ENCODE measurements at regions not wholly inside any gene's neighbourhood (a gene's known extent, or its start where the extent isn't known, plus 50 kb on each side); places are given as distances from the start of the nearest gene placed in this dataset.

DNA sequence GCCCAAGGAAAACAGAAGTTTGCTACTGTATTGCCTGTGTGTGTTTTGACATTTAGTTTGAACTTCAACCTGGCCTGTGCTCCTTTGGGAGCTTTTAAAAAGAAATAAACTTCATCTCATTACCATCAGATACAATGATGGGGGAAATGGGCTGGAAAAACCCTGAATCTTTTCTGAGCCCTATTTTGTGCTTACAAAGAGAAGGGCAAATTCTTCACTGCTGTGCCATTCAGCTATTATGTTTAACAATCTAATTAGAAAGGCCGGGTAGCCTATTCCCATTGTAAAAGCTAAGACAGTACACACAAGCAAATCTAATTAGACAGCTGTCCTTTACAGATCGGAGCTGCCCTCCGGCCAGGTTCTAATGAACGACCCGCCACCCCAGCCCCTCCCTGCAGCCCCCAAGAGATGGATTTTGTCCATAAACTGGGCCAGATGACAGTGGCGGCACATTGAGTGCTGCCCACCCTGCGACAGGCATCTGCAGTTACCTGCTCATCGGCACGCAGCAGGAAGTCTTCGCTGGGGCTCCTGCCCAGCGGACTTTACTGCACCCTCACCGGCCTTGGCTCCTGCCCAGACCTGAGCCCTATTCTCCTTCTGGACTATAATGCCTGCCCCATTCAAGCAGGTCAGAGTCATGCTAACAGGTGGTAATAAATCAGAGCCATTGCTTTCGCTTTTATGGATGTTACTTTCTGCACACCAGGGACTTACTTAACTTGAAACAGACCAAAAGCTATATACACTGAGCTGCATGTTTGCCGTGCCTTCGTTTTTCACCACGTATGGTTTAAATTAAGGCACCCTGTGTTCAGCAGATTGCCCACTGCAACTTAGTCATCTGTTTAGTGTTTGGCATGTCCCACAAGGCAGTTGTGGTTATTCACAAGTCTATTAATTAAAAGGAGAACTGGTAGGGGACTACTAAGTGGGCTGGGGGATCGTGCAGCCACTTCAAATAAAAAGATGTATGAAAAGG, 549.6 kb downstream of the FGF9 start:
- no peak overlapping the region for H3K14ac ChIP-seq (replicated peaks; ENCODE audit: low read depth, low read length)
- DNase-seq = no peak
- no peaks in the 10 kb centered on the region for H3K36me3 ChIP-seq (ENCODE audit: control insufficient read depth, insufficient read depth, low read length)
- no peak overlapping the region for H3K4ac ChIP-seq (ENCODE audit: low read depth, low read length)
- no peak overlapping the region for H3K27ac ChIP-seq (ENCODE audit: insufficient read depth, low read length)
- H3K18ac ChIP-seq (ENCODE audit: low read depth, low read length) = no peak overlapping the region
- H4K20me1 ChIP-seq (ENCODE audit: insufficient read depth, low read length) = no peaks in the 10 kb centered on the region
- intact Hi-C loops (cut with micrococcal nuclease) (no loop called here), in situ Hi-C loops (cut with MboI; ENCODE audit: low sequenced_read_pairs) (no loop called here), dilution Hi-C loops (cut with HindIII; ENCODE audit: low sequenced_read_pairs, unreplicated experiment) (no loop called here)
- H3K9me3 ChIP-seq (ENCODE audit: control insufficient read depth, insufficient read depth, low read length) = no peaks in the 10 kb centered on the region
- no peak overlapping the region for H4K5ac ChIP-seq (ENCODE audit: low read depth, low read length)
- BruUV-seq (replicated peaks) = no TSS peak
- no peak overlapping the region for H3K56ac ChIP-seq (ENCODE audit: extremely low read depth, insufficient read depth, low read length)
- no peak overlapping the region for H3K23ac ChIP-seq (ENCODE audit: low read depth, low read length)
- no peak for ATAC-seq (ENCODE audit: low read depth)
- no peaks in the 10 kb centered on the region for H3K9me1 ChIP-seq (ENCODE audit: insufficient read depth, low read length)
- H2BK120ac ChIP-seq (ENCODE audit: low read depth, low read length) = no peak overlapping the region
- no peaks in the 10 kb centered on the region for H3K4me1 ChIP-seq (ENCODE audit: control insufficient read depth, insufficient read depth, low read length)
- H2AK9ac ChIP-seq (replicated peaks; ENCODE audit: low read depth, low read length, poor library complexity) = no peak overlapping the region
- no peak overlapping the region for H2BK5ac ChIP-seq (ENCODE audit: low read depth, low read length, poor library complexity, severe bottlenecking)
- TF ChIP-seq RFX5 (IDR thresholded peaks at IDR 0.05; ENCODE audit: low read depth, low read length) = no peak
- no peak for TF ChIP-seq USF2 (IDR thresholded peaks at IDR 0.05; ENCODE audit: low read depth, low read length)
- no peak for TF ChIP-seq SMC3 (IDR thresholded peaks at IDR 0.05; ENCODE audit: low read depth, low read length)
- TF ChIP-seq MAFK (IDR thresholded peaks at IDR 0.05; ENCODE audit: low read depth, low read length) = no peak
- TF ChIP-seq RCOR1 (IDR thresholded peaks at IDR 0.05; ENCODE audit: insufficient replicate concordance, low read length) = no peak
- no peak for TF ChIP-seq RAD21 (IDR thresholded peaks at IDR 0.05; ENCODE audit: low read length)
- TF ChIP-seq CHD1 (IDR thresholded peaks at IDR 0.05; ENCODE audit: low read depth, low read length) = no peak
- no peak for TF ChIP-seq MXI1 (IDR thresholded peaks at IDR 0.05; ENCODE audit: borderline replicate concordance, low read depth, low read length)
- no peak overlapping the region for H4K91ac ChIP-seq (ENCODE audit: insufficient read depth, low read depth, low read length)
- no peak overlapping the region for H3K9ac ChIP-seq (ENCODE audit: low read depth, low read length)
- H3K27me3 ChIP-seq (ENCODE audit: control insufficient read depth, insufficient read depth, low read length) = peaks cover 6% of the 10 kb centered on the region; the same call in 1 of the 2 replicates
- ChIA-PET CTCF (no interaction called here), POLR2A (ENCODE audit: unreplicated experiment) (no interaction called here)
- no peak overlapping the region for H2BK20ac ChIP-seq (ENCODE audit: low read depth, low read length)
- H2AK5ac ChIP-seq (ENCODE audit: low read depth, low read length) = no peak overlapping the region
- 83% methylated on average over 7 of the region's 17 CpGs; no CpG with 5 or more reads in 1 of the 2 experiments for WGBS, 2 experiments (ENCODE audit: extremely low coverage in 2 of 2, insufficient read length in 1 of 2)
- H3K79me1 ChIP-seq (ENCODE audit: low read depth in 1 of 2, low read length in 2 of 2) = no peaks in the 10 kb centered on the region
- no peak overlapping the region for H4K8ac ChIP-seq (ENCODE audit: low read depth in 2 of 2, low read length in 2 of 2)
- H2AFZ ChIP-seq (replicated peaks; ENCODE audit: low read length, poor library complexity) = no peak overlapping the region
- no peak overlapping the region for H3K4me2 ChIP-seq (ENCODE audit: low read depth, low read length)
- H2BK15ac ChIP-seq (ENCODE audit: low read depth, low read length) = no peak overlapping the region
- H3K4me3 ChIP-seq (ENCODE audit: insufficient read depth, low read depth, low read length) = no peak overlapping the region
